ENCODE measurements at regions not wholly inside any gene's neighbourhood (a gene's known extent, or its start where the extent isn't known, plus 50 kb on each side); places are given as distances from the start of the nearest gene placed in this dataset.

GRCh38 chr3:168289471-168290008, 193.8 kb upstream of the GOLIM4 start:
- Histone ChIP-seq H3K27ac (ENCODE audit: low read length) (no peak overlapping the region), H3K9me3 (ENCODE audit: low read length) (no peaks in the 10 kb centered on the region), H3F3A (ENCODE audit: insufficient read depth, low read length, poor library complexity, severe bottlenecking) (peaks cover 8% of the 10 kb centered on the region), H3K36me3 (ENCODE audit: insufficient read depth, low read length) (no peaks in the 10 kb centered on the region), H2AFZ (ENCODE audit: low read depth, low read length) (no peak overlapping the region), H3K4me3 (ENCODE audit: low read length) (peak overlapping the region; percentile 1), H4K20me1 (ENCODE audit: insufficient read depth) (no peaks in the 10 kb centered on the region), H3K27me3 (ENCODE audit: insufficient read depth, low read depth, low read length) (no peaks in the 10 kb centered on the region), H3K9me2 (ENCODE audit: insufficient read depth, low read length) (no peaks in the 10 kb centered on the region), H3K79me2 (replicated peaks; ENCODE audit: insufficient read depth, low read length) (no peaks in the 10 kb centered on the region), H3K4me2 (ENCODE audit: low read length) (no peak overlapping the region), H3K9ac (ENCODE audit: low read length) (no peak overlapping the region)
- TF ChIP-seq POLR2AphosphoS5 (IDR thresholded peaks at IDR 0.05) (no peak), MXI1 (conservative IDR thresholded peaks at IDR 0.05; ENCODE audit: poor library complexity, severe bottlenecking) (no peak), TAF1 (IDR thresholded peaks at IDR 0.05; ENCODE audit: low read depth) (no peak), SMC3 (conservative IDR thresholded peaks at IDR 0.05; ENCODE audit: poor library complexity) (no peak), REST (IDR thresholded peaks at IDR 0.05; ENCODE audit: borderline replicate concordance) (no peak), EP300 (conservative IDR thresholded peaks at IDR 0.05; ENCODE audit: poor library complexity, severe bottlenecking) (no peak), CTCF (IDR thresholded peaks at IDR 0.05; ENCODE audit: poor library complexity, severe bottlenecking) (no peak), EZH2 (IDR thresholded peaks at IDR 0.05; ENCODE audit: borderline replicate concordance, insufficient read depth, low read length, poor library complexity, severe bottlenecking) (no peak), RAD21 (conservative IDR thresholded peaks at IDR 0.05) (no peak)

GRCh38 chr3:168288511-168289401, 193.0 kb upstream of the GOLIM4 start:
- no peak overlapping the region for H3K9ac ChIP-seq (ENCODE audit: low read length)
- H2AFZ ChIP-seq (ENCODE audit: low read depth, low read length) = no peak overlapping the region
- H3K27ac ChIP-seq (ENCODE audit: low read length) = no peak overlapping the region
- H3K9me3 ChIP-seq (ENCODE audit: low read length) = no peaks in the 10 kb centered on the region
- no peaks in the 10 kb centered on the region for H4K20me1 ChIP-seq (ENCODE audit: insufficient read depth)
- peak overlapping the region; percentile 1 for H3K4me3 ChIP-seq (ENCODE audit: low read length)
- peaks cover 8% of the 10 kb centered on the region for H3F3A ChIP-seq (ENCODE audit: insufficient read depth, low read length, poor library complexity, severe bottlenecking)
- H3K9me2 ChIP-seq (ENCODE audit: insufficient read depth, low read length) = no peaks in the 10 kb centered on the region
- H3K4me2 ChIP-seq (ENCODE audit: low read length) = no peak overlapping the region
- no peaks in the 10 kb centered on the region for H3K36me3 ChIP-seq (ENCODE audit: insufficient read depth, low read length)
- TF ChIP-seq RAD21 (conservative IDR thresholded peaks at IDR 0.05) (no peak), REST (IDR thresholded peaks at IDR 0.05; ENCODE audit: borderline replicate concordance) (no peak), EP300 (conservative IDR thresholded peaks at IDR 0.05; ENCODE audit: poor library complexity, severe bottlenecking) (no peak), POLR2AphosphoS5 (IDR thresholded peaks at IDR 0.05) (no peak), TAF1 (IDR thresholded peaks at IDR 0.05; ENCODE audit: low read depth) (no peak), MXI1 (conservative IDR thresholded peaks at IDR 0.05; ENCODE audit: poor library complexity, severe bottlenecking) (no peak), SMC3 (conservative IDR thresholded peaks at IDR 0.05; ENCODE audit: poor library complexity) (no peak), CTCF (IDR thresholded peaks at IDR 0.05; ENCODE audit: poor library complexity, severe bottlenecking) (no peak), EZH2 (IDR thresholded peaks at IDR 0.05; ENCODE audit: borderline replicate concordance, insufficient read depth, low read length, poor library complexity, severe bottlenecking) (no peak)
- H3K79me2 ChIP-seq (replicated peaks; ENCODE audit: insufficient read depth, low read length) = no peaks in the 10 kb centered on the region
- no peaks in the 10 kb centered on the region for H3K27me3 ChIP-seq (ENCODE audit: insufficient read depth, low read depth, low read length)
